GM19328 (cell line): ENCODE measurements at regions not wholly inside any gene's neighbourhood (a gene's known extent, or its start where the extent isn't known, plus 50 kb on each side); places are given as distances from the start of the nearest gene placed in this dataset.
"Not testable (repeated sequence)": the region's sequence is repeated elsewhere in the genome, so short reads cannot be mapped to it uniquely, and the experiment has no call there.

Experiments used
- ATAC-seq: cut with Tn5 transposase; IDR thresholded peaks from one replicate; pipeline ENCODE4 v1.9.1; 2021; ENCODE audit warnings: mild to moderate bottlenecking, moderate library complexity; ENCODE audit not compliant: unreplicated experiment

DNA sequence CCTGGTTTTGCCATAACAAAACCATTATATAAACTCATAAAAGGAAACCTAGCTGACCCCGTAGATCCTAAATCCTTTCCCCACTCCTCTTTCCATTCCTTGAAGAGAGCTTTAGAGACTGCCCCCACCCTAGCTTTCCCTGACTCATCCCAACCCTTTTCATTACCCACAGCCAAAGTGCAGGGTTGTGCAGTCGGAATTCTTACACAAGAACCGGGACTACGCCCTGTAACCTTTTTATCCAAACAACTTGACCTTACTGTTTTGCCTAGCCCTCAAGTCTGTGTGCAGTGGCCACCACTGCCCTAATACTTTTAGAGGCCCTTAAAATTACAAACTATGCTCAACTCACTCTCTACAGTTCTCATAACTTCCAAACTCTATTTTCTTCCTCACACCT, 116.0 kb upstream of the PTPN13 start:
- ATAC-seq: not testable (repeated sequence)

- no peak for ATAC-seq
Observed at GRCh38 chr4:86481440-86481839, 112.7 kb upstream of the PTPN13 start.

GRCh38 chr4:86482306-86483172, 111.6 kb upstream of the PTPN13 start:
- ATAC-seq: no peak

GRCh38 chr4:86483173-86483490, 111.0 kb upstream of the PTPN13 start:
- ATAC-seq: no peak

- no peak for ATAC-seq
Observed at GRCh38 chr4:86483773-86484172, 110.3 kb upstream of the PTPN13 start.

- no peak for ATAC-seq
Observed at GRCh38 chr4:86484241-86484640, 109.9 kb upstream of the PTPN13 start.

DNA sequence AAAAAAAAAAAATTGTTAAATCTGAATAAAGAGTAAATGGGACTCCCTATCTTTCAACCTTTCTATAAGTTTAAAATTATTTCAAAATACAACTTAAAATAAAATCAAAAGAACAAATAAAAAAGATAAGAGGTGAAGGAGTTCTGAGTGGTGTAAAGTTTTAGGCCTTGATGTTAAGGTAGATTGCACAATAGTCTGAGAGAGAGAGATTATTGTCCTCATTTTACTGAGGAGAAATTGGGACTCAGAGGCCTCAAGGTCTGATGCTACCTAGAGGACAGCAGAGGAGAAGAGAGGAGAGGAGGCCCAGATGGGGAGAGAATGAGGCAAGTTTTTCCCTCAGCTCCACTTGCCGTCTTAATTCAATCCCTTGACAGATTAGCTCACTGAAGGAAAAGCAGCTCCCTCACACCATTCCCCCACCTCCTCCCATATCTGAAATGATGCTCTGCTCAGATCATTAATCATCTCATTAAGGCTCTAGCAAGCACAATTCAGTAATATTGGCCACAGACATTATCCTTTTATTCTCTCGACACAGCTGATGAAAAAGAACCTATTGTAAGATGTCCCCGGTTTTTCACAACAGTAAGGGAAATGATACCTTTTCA, 106.3 kb upstream of the PTPN13 start:
- ATAC-seq: no peak

GRCh38 chr4:86493460-86493859, 100.7 kb upstream of the PTPN13 start:
- no peak for ATAC-seq

DNA sequence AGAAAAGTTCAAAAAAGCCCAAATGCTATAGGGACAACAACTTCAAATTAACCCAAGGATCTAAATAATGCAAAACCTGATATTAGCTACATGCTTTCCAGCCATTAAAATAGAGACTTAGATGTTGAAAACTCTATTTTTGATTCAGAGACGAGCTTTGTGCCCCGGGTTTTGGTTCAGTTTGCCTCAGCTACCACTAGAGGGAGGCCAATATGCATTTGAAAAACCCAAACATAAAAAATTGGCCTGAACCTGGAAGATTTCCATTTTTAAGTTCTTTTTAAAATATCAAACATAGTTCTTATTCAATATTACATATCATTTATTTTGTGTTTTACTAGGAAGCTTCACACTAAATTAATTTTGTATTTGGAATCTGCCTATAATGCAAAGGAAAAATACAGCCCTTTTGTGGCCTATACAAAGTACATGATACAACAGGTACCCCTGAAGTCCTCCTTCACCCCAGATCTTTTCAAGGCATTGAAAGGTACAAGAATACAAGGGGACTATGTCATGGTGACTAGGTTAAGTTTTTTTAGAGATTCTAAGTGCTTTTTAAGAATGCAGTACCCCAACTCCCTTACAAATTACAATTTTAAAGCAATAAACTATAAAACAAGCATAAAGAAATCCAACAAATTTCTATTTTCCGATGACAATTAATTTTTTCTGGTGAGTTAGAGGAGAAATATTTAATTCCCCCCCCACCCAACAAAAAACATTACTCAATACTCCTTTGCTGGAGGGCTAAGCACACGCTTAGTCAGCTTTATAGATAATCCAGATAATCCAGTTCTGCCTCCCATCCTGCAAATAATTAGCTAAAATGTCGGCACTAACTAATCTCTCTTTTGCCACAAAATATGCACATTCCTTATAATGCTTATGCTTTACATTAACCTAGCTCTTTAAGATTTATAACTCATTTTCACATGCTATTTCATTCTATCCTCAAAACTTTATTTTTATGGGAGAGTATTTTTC, 97.7 kb upstream of the PTPN13 start:
- no peak for ATAC-seq

DNA sequence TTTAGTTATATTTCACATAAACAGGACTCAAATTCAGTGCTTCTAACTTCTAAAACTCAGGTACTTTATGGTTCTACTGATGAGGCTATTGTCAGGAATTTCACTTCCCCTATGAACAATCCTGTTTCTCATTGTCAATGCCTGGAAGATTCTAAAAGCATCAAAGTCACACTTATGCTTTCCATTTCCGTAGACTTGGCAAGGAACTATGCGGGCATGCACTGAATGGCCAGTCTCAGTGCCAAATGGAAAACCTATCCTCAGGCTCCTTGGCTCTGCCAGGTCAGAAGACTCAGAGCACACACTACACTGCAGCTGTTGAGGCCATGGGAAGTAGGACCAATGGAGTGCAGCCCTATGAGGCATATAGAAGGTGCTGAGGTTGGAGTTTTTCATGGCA, 97.0 kb upstream of the PTPN13 start:
- ATAC-seq: no peak

- peak; percentile 77 for ATAC-seq
Observed at GRCh38 chr4:86497980-86498862, 95.9 kb upstream of the PTPN13 start.

DNA sequence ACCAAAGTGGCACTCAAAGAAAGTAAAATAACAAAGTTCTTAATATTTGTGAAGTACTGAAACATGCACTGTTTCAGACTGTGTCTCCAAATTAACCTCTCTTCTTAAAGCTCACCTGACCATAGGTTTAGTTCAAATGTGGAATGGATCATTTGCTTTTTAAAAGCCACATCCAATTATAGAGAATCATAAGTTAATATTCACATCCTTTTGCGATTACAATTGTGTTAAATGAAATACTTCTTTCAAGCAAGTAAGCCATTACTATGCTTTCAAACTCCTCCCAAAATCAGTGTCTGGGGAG, 95.3 kb upstream of the PTPN13 start:
- no peak for ATAC-seq

DNA sequence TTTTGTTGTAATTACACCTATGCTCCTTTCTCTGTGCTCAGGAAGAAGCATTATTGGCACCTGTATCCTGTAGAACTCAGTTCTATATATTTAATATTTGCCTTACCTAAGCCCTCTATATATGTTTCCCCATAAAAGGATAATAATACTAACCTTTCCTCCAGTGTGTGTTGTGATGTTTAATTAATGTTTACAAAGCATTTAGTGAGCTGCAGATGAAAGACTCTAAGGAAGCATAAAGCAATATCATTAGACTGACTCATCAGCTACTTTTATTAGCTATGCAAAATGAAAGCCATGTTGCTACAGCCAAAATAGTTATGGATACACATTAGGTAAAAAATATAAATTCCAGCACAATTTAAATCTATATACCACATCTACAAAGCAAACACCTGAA, 93.6 kb upstream of the PTPN13 start:
- ATAC-seq: no peak

GRCh38 chr4:86502081-86502480, 92.0 kb upstream of the PTPN13 start:
- no peak for ATAC-seq

DNA sequence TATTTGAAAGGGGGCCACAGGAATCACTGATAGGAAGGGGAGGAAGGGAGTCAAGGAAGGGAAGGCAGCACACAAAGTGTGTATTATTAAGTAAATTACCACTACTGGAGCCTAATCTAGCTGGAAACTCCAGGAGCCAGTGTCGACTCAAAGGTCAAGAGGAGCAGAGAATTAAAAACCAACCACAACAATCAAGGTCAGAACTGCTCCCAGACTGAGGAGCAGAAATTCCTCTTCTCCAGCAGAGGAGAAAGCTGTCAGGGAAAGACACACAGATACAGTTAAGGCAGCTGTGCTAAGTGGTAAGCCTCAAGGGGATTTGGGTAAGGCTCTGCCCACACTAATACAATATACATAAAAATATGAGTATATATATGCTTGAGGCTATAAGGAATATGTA, 87.5 kb upstream of the PTPN13 start:
- ATAC-seq: no peak

- no peak for ATAC-seq
Observed at GRCh38 chr4:86508436-86508835, 85.7 kb upstream of the PTPN13 start.

GRCh38 chr4:86511590-86511989, 82.5 kb upstream of the PTPN13 start:
- ATAC-seq: no peak

DNA sequence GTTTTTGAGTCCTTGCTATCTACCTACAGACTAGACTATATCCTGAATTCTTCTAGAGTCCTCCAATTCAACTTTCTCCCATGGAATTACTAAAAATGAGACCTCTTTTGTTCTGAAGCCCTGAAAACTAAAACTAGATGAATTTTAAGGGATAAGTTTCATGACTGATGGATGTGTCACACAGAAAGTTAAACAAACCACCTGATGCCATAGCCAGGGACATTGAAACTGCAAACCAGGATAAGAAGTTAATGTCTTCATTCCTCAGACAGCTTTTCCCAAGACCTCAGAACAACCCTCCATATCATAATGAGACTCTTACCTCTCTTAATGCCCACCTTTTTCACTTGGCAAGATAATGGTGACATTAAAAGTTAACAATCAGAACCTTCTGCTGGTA, 81.5 kb upstream of the PTPN13 start:
- no peak for ATAC-seq

DNA sequence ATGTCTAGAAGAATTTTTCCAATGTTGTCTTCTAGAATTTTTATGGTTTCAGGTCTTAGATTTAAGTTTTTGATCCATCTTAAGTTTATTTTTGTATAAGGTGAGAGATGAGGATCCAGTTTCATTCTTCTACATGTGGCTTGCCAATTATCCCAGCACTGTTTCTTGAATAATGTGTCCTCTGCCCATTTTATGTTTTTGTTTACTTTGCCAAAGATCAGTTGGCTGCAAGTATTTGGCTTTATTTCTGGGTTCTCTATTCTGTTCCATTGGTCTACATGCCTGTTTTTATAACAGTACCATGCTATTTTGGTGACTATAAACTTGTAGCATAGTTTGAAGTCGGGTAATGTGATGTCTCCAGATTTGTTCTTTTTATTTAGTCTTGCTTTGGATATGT, 78.2 kb upstream of the PTPN13 start:
- ATAC-seq: not testable (repeated sequence)

- no peak for ATAC-seq
Observed at GRCh38 chr4:86521373-86521969, 72.6 kb upstream of the PTPN13 start.
